Ascending aorta (tissue), 2 donors: ENCODE measurements at regions not wholly inside any gene's neighbourhood (a gene's known extent, or its start where the extent isn't known, plus 50 kb on each side); places are given as distances from the start of the nearest gene placed in this dataset.

Experiments
- DNase-seq, 2 donors: peaks; one replicate each; pipeline ENCODE4 v3.0.0-alpha.2; 2019; ENCODE audit warnings: low spot score in 2 of 2
- H3K27ac ChIP-seq, 2 donors: fragments of 200-600 bp; sonication (generic); one replicate each; pipeline ENCODE4 v1.5.1; 2016 to 2017; ENCODE audit warnings: mild to moderate bottlenecking in 1 of 2
- H3K27me3 ChIP-seq: fragments of 200-600 bp; sonication (generic); one replicate; pipeline ENCODE4 v1.5.1; 2017
- H3K36me3 ChIP-seq, 2 donors: fragments of 200-600 bp; sonication (generic); one replicate each; pipeline ENCODE4 v1.5.1; 2016
- H3K4me1 ChIP-seq, 2 donors: fragments of 200-600 bp; sonication (generic); one replicate each; pipeline ENCODE4 v1.5.1; 2016 to 2017; ENCODE audit warnings: mild to moderate bottlenecking in 1 of 2
- H3K4me3 ChIP-seq, 2 donors: fragments of 200-600 bp; sonication (generic); one replicate each; pipeline ENCODE4 v1.5.1; 2016 to 2017; ENCODE audit warnings: mild to moderate bottlenecking in 1 of 2
- H3K9me3 ChIP-seq, 2 donors: fragments of 200-600 bp; sonication (generic); one replicate each; pipeline ENCODE4 v1.5.1; 2016
- CTCF ChIP-seq, 3 experiments: fragments of 200-600 bp in 2 of 3; fragments of 450-650 bp in 1 of 3; sonication (generic) in 2 of 3; IDR thresholded peaks; one replicate each; pipeline ENCODE4 v1.5.1; 2016 to 2019; ENCODE audit warnings: antibody characterized with exemption in 3 of 3, mild to moderate bottlenecking in 1 of 3, moderate library complexity in 1 of 3
- intact Hi-C: fragments of 100-400 bp; cut with DNase I; formaldehyde crosslinking; loops from one replicate; pipeline ENCODE4 v1.15.1; 2023

- H3K4me3 ChIP-seq, result no peak overlapping the region
- no peak for DNase-seq
- no peak overlapping the region for H3K27ac ChIP-seq
- no peaks in the 10 kb centered on the region for H3K9me3 ChIP-seq
- intact Hi-C loops, result no loop called here
- no peaks in the 10 kb centered on the region for H3K36me3 ChIP-seq
- no peak for TF ChIP-seq CTCF (IDR thresholded peaks at IDR 0.05)
- no peaks in the 10 kb centered on the region for H3K4me1 ChIP-seq
- no peaks in the 10 kb centered on the region for H3K27me3 ChIP-seq
These were observed 339.6 kb upstream of the ITGA1 start for GRCh38 chr5:52448111-52448510.

DNA sequence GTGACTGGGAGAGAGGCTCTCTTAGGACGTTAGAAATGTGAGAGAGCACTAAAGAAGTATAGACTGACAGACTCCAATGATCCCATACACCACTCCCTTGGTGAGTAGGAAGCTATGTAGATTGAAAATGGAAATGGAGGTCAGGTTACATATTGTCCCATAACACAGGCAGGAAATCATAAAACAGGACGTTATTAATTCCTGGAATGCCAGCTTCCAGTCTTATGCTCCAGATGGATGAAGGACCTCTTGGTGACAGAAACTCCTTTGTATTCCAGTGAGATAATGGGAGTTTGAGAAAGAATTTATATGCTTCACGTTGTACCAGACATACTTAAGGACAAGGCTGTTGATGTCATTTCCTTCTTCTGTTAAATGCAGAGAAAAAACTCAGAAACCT, 338.2 kb upstream of the ITGA1 start:
- DNase-seq, result no peak
- Histone ChIP-seq H3K4me1 (no peaks in the 10 kb centered on the region), H3K4me3 (no peak overlapping the region), H3K27me3 (no peaks in the 10 kb centered on the region), H3K36me3 (no peaks in the 10 kb centered on the region), H3K9me3 (no peaks in the 10 kb centered on the region), H3K27ac (no peak overlapping the region)
- intact Hi-C loops, result no loop called here
- no peak for TF ChIP-seq CTCF (IDR thresholded peaks at IDR 0.05)

GRCh38 chr5:52452098-52452497, 335.6 kb upstream of the ITGA1 start:
- no peaks in the 10 kb centered on the region for H3K27me3 ChIP-seq
- H3K4me1 ChIP-seq, result no peaks in the 10 kb centered on the region
- intact Hi-C loops, result no loop called here
- no peaks in the 10 kb centered on the region for H3K9me3 ChIP-seq
- no peak overlapping the region for H3K27ac ChIP-seq
- no peaks in the 10 kb centered on the region for H3K36me3 ChIP-seq
- DNase-seq, result no peak
- TF ChIP-seq CTCF (IDR thresholded peaks at IDR 0.05), result no peak
- no peak overlapping the region for H3K4me3 ChIP-seq

GRCh38 chr5:52453176-52453575, 334.5 kb upstream of the ITGA1 start:
- Histone ChIP-seq H3K4me1 (no peaks in the 10 kb centered on the region), H3K27ac (no peak overlapping the region), H3K27me3 (no peaks in the 10 kb centered on the region), H3K36me3 (no peaks in the 10 kb centered on the region), H3K9me3 (no peaks in the 10 kb centered on the region), H3K4me3 (no peak overlapping the region)
- intact Hi-C loops, result no loop called here
- no peak for TF ChIP-seq CTCF (IDR thresholded peaks at IDR 0.05)
- DNase-seq, result no peak

GRCh38 chr5:52455920-52456319, 331.8 kb upstream of the ITGA1 start:
- no peaks in the 10 kb centered on the region for H3K9me3 ChIP-seq
- no peaks in the 10 kb centered on the region for H3K27me3 ChIP-seq
- no peak overlapping the region for H3K27ac ChIP-seq
- intact Hi-C loops, result no loop called here
- no peak for DNase-seq
- H3K4me1 ChIP-seq, result no peaks in the 10 kb centered on the region
- no peak overlapping the region for H3K4me3 ChIP-seq
- H3K36me3 ChIP-seq, result no peaks in the 10 kb centered on the region
- no peak for TF ChIP-seq CTCF (IDR thresholded peaks at IDR 0.05)

DNA sequence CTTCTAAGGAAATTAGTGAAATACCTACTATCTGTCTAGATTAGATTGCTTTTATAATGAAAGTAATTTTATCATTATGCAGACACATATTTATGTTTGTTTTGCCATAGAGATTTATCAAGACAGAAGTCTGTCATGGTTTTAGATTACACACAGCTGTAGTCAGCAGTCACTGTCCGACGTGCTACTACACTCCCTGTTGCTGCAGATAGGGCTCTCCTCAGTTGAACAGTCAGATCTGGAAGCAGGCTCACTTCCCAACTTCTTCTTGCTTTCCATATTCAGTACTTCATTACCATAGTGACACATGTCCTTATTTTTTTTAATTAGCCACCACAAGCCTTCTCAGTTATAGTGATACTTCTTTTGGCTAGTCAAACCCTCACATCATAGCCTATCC, 329.9 kb upstream of the ITGA1 start:
- Histone ChIP-seq H3K36me3 (no peaks in the 10 kb centered on the region), H3K9me3 (no peaks in the 10 kb centered on the region), H3K27me3 (no peaks in the 10 kb centered on the region), H3K27ac (no peak overlapping the region), H3K4me3 (no peak overlapping the region), H3K4me1 (no peaks in the 10 kb centered on the region)
- no peak for TF ChIP-seq CTCF (IDR thresholded peaks at IDR 0.05)
- no peak for DNase-seq
- intact Hi-C loops, result no loop called here
